ENCODE measurements at regions not wholly inside any gene's neighbourhood (a gene's known extent, or its start where the extent isn't known, plus 50 kb on each side); places are given as distances from the start of the nearest gene placed in this dataset.

DNA sequence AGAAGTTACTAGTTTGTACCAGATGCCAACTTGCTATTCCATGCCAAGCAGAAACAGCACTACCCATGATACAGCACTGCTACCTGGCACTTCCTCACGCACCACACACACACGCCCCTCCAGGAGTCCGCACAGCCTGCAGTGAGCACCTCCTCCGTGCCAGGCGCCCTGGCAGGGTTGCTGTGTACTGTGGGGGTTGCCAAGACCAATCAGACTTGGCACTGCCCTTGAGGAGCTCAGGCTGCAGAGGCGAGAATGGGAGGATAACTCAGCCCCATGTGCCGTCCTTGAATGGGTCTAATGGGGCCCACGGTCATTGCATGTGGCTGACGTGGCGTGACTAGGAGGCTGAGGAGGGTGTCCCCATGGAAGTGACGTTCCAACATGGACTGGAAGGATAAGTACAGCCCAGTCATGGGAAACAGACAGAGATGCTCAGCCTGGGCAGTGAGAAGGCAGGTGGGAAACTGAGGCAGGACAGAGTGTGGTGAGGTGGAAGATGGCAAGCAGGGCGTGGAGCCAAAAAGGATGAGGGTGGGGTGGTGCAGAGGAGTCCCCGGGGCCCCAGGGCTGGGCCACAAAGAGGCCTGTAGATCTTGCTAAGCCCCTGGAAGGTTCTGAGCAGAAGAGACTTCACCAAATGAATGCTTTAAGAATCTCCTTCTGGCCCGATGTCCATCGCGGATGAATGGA, 65.3 kb upstream of the C14orf180 start:
- ATAC-seq (no peak), DNase-seq (no peak)
- H3K27ac ChIP-seq, result no peak overlapping the region

DNA sequence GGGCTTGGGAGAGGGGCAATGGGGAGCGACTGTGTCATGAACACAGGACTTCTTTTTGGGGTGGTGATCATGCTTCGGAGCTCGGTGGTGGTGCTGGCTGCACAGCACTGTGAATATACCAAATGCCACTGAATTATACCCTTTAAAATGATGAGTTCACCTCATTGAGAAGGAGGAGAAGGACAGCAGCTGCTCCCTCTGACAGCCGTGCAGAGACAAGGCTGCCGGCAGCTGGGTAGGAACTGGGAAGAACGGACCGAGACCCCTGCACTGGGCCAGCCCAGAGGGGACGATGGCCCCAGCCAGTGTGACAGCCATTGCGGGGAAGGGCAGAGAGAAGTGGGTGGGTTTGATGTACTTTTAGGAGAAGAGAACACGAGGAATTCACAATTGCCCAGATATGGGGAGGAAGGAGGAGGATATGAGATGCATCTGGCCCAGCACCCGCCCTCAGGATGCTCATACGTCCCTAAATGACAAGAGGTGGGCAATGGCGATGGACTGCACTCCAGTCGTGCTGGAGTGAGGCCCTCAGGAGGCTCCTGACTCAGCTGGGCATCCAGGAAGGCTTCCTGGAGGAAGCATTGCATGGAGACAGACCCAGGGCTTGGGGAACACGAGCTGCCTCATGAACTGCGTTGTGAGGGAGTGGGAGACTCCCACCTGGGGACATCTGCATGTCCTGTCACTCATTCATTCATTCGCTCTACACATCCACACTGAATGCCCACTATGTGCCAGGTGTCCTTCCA, 64.3 kb upstream of the C14orf180 start:
- no peaks in the 10 kb centered on the region for H3K36me3 ChIP-seq
- H3K27ac ChIP-seq, result no peak overlapping the region
- intact Hi-C loops (cut with DNase I; ENCODE audit: low total_unique reads), result no loop called here
- no peak overlapping the region for H3K4me3 ChIP-seq
- no peaks in the 10 kb centered on the region for H3K4me1 ChIP-seq
- TF ChIP-seq POLR2A (IDR thresholded peaks at IDR 0.05), result no peak
- TF ChIP-seq, protein P1, sequence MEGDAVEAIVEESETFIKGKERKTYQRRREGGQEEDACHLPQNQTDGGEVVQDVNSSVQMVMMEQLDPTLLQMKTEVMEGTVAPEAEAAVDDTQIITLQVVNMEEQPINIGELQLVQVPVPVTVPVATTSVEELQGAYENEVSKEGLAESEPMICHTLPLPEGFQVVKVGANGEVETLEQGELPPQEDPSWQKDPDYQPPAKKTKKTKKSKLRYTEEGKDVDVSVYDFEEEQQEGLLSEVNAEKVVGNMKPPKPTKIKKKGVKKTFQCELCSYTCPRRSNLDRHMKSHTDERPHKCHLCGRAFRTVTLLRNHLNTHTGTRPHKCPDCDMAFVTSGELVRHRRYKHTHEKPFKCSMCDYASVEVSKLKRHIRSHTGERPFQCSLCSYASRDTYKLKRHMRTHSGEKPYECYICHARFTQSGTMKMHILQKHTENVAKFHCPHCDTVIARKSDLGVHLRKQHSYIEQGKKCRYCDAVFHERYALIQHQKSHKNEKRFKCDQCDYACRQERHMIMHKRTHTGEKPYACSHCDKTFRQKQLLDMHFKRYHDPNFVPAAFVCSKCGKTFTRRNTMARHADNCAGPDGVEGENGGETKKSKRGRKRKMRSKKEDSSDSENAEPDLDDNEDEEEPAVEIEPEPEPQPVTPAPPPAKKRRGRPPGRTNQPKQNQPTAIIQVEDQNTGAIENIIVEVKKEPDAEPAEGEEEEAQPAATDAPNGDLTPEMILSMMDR (IDR thresholded peaks at IDR 0.05 in 4 of 5, conservative IDR thresholded peaks at IDR 0.05 in 1 of 5), result no peak
- H3K9me3 ChIP-seq, result peaks cover 0 to 6% (median 0%) of the 10 kb centered on the region in 3 donors
- H3K27me3 ChIP-seq, result peaks cover 3 to 21% (median 19%) of the 10 kb centered on the region in 3 donors
- in situ Hi-C loops (cut with MboI; ENCODE audit: low sequenced_read_pairs in 4 of 4), result no loop called here
- ATAC-seq (no peak), DNase-seq (no peak)

More for the DNA sequence above, 65.3 kb upstream of the C14orf180 start:
- intact Hi-C loops (cut with DNase I; ENCODE audit: low total_unique reads) (no loop called here), in situ Hi-C loops (cut with MboI; ENCODE audit: low sequenced_read_pairs in 4 of 4) (no loop called here)
- H3K36me3 ChIP-seq, result no peaks in the 10 kb centered on the region
- H3K27me3 ChIP-seq, result peaks cover 3 to 21% (median 19%) of the 10 kb centered on the region in 3 donors
- no peaks in the 10 kb centered on the region for H3K4me1 ChIP-seq
- H3K4me3 ChIP-seq, result no peak overlapping the region
- H3K9me3 ChIP-seq, result peaks cover 0 to 6% (median 0%) of the 10 kb centered on the region in 3 donors
- no peak for TF ChIP-seq POLR2A (IDR thresholded peaks at IDR 0.05)
- TF ChIP-seq, protein P1 (IDR thresholded peaks at IDR 0.05 in 4 of 5, conservative IDR thresholded peaks at IDR 0.05 in 1 of 5), result no peak

DNA sequence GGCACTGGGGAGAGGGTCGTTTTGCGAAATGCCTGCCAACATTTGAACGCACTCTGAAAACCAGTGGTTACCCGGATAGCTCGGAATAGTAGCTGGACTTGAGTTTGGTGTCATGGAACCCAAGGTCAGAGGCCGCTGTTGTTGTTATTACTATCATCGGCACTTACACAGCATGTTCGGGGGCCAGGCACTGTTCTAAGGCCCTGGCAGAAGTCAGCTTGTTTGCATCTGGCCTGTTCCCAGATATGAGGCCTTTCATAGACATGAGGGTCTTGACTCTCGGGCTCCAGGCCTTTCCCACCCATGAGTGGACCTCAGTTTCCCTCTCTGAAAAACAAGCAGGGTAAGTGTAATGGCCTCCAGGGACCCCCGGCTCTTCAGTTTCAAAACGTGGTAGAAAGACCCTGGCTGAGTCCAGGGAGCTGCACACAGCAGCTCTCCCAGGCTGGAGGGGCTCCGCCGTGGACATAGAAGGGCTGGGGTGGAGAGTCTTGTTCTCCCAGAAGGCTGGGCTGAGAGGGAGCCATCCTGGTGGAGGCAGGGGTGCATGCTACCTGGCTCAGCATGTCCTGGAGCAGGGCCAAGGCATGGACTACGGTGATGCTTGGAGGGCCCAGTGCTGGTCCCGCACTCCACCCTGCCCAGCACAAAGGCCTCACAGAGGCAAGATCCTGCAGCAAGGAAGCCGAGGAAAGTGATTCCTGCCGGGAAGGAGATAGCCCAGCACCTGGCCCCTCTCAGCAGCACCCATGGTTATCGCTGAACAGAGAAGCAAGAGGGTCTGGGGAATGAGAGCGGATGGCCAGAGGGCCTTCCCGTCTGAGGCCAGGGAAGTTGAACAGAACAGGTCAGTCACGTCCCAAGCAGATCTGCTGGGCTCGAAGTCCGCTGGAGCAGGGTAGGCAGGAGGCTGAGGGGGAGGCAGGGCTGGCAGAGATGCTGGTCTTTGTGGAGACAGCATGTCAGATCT, 63.5 kb upstream of the C14orf180 start:
- Histone ChIP-seq H3K36me3 (no peaks in the 10 kb centered on the region), H3K9me3 (peaks cover 0 to 6% (median 0%) of the 10 kb centered on the region in 3 donors), H3K4me3 (no peak overlapping the region), H3K27ac (no peak overlapping the region), H3K27me3 (peaks cover 3 to 21% (median 19%) of the 10 kb centered on the region in 3 donors), H3K4me1 (no peaks in the 10 kb centered on the region)
- ATAC-seq (no peak), DNase-seq (no peak)
- in situ Hi-C loops (cut with MboI; ENCODE audit: low sequenced_read_pairs in 4 of 4), result no loop called here
- TF ChIP-seq, protein P1 (IDR thresholded peaks at IDR 0.05 in 4 of 5, conservative IDR thresholded peaks at IDR 0.05 in 1 of 5), result no peak
- intact Hi-C loops (cut with DNase I; ENCODE audit: low total_unique reads), result no loop called here

DNA sequence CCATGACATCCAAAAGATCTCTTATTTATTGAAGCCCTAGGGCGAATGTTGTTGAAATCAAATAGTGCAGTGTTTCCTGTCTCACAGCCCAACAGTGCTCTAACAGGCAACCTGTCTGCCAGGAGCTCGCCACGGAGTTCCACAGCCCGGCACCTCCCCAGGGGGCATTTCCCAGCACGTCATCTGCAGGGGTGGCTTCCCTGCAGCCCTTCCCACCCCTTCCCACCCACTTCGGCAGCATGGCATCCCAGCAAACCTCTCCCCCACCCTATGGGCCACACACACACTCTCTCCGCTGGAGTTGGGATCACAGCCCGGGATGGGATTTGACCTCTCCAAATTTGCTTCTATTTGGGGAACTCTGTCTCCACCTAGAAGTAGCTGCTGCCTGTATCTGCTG, 62.7 kb upstream of the C14orf180 start:
- ATAC-seq, result no peak
- no peaks in the 10 kb centered on the region for H3K4me1 ChIP-seq
- no peak overlapping the region for H3K27ac ChIP-seq
- H3K27me3 ChIP-seq, result peaks cover 3 to 21% (median 19%) of the 10 kb centered on the region in 3 donors
- peaks cover 0 to 6% (median 0%) of the 10 kb centered on the region in 3 donors for H3K9me3 ChIP-seq
- no peak overlapping the region for H3K4me3 ChIP-seq
- in situ Hi-C loops (cut with MboI; ENCODE audit: low sequenced_read_pairs in 4 of 4) (no loop called here), intact Hi-C loops (cut with DNase I; ENCODE audit: low total_unique reads) (no loop called here)
- DNase-seq, result no peak
- TF ChIP-seq, protein P1 (IDR thresholded peaks at IDR 0.05 in 4 of 5, conservative IDR thresholded peaks at IDR 0.05 in 1 of 5), result no peak
- no peak for TF ChIP-seq POLR2A (IDR thresholded peaks at IDR 0.05)
- H3K36me3 ChIP-seq, result no peaks in the 10 kb centered on the region
